IPS-15b (cell line): ENCODE measurements at regions not wholly inside any gene's neighbourhood (a gene's known extent, or its start where the extent isn't known, plus 50 kb on each side); places are given as distances from the start of the nearest gene placed in this dataset.

Source experiments
- H3K27me3 ChIP-seq: one replicate; pipeline ENCODE4 v1.6.1; 2013; ENCODE audit warnings: low read length; ENCODE audit not compliant: control insufficient read depth, insufficient read depth
- H3K36me3 ChIP-seq: one replicate; pipeline ENCODE4 v1.6.1; 2013; ENCODE audit warnings: low read length; ENCODE audit not compliant: control insufficient read depth, insufficient read depth
- H3K4me1 ChIP-seq: one replicate; pipeline ENCODE4 v1.6.1; 2013; ENCODE audit warnings: mild to moderate bottlenecking, low read length; ENCODE audit not compliant: control insufficient read depth, insufficient read depth
- H3K4me3 ChIP-seq: one replicate; pipeline ENCODE4 v1.5.1; 2013; ENCODE audit warnings: low read depth, low read length
- H3K9ac ChIP-seq: one replicate; pipeline ENCODE4 v1.6.1; 2013; ENCODE audit warnings: low read depth, mild to moderate bottlenecking, low read length
- H3K9me3 ChIP-seq: one replicate; pipeline ENCODE4 v1.6.1; 2013; ENCODE audit warnings: mild to moderate bottlenecking, low read length; ENCODE audit not compliant: control insufficient read depth, insufficient read depth

GRCh38 chr20:50286174-50286511 is 95.5 kb downstream of the CEBPB start:
- H3K27me3 ChIP-seq: no peaks in the 10 kb centered on the region
- no peaks in the 10 kb centered on the region for H3K9me3 ChIP-seq
- no peaks in the 10 kb centered on the region for H3K36me3 ChIP-seq
- H3K4me1 ChIP-seq: no peaks in the 10 kb centered on the region
- H3K4me3 ChIP-seq: no peak overlapping the region
- peak overlapping the region; percentile 47 for H3K9ac ChIP-seq

GRCh38 chr20:50286609-50287008 is 96.0 kb downstream of the CEBPB start:
- no peaks in the 10 kb centered on the region for H3K9me3 ChIP-seq
- H3K36me3 ChIP-seq: no peaks in the 10 kb centered on the region
- H3K4me1 ChIP-seq: no peaks in the 10 kb centered on the region
- H3K9ac ChIP-seq: no peak overlapping the region
- no peak overlapping the region for H3K4me3 ChIP-seq
- no peaks in the 10 kb centered on the region for H3K27me3 ChIP-seq

GRCh38 chr20:50287512-50287911 is 96.9 kb downstream of the CEBPB start:
- no peaks in the 10 kb centered on the region for H3K4me1 ChIP-seq
- H3K9me3 ChIP-seq: no peaks in the 10 kb centered on the region
- H3K27me3 ChIP-seq: no peaks in the 10 kb centered on the region
- no peaks in the 10 kb centered on the region for H3K36me3 ChIP-seq
- no peak overlapping the region for H3K4me3 ChIP-seq
- H3K9ac ChIP-seq: no peak overlapping the region

- no peak overlapping the region for H3K9ac ChIP-seq
- H3K4me1 ChIP-seq: no peaks in the 10 kb centered on the region
- H3K9me3 ChIP-seq: no peaks in the 10 kb centered on the region
- H3K4me3 ChIP-seq: no peak overlapping the region
- no peaks in the 10 kb centered on the region for H3K27me3 ChIP-seq
- no peaks in the 10 kb centered on the region for H3K36me3 ChIP-seq
These were observed 97.5 kb downstream of the CEBPB start for GRCh38 chr20:50288128-50288623.

DNA sequence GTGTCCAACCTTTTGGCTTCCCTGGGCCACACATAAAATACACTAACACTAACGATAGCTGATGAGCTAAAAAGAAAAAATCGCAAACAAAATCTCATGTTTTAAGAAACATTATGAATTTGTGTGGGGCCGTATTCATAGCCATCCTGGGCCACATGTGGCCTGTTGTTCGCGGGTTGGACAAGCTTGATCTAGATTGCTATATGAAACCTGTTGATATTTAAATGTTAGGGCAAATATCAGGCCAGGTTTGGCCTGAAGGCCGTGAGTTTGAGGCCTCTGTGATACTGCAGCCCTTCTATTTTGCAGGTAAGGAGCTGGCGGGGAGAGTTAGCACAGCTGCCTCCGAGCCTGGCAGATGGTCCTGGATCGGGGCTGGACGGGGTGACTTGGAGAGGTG is 99.0 kb downstream of the CEBPB start:
- H3K27me3 ChIP-seq: no peaks in the 10 kb centered on the region

GRCh38 chr20:50290112-50290511 is 99.5 kb downstream of the CEBPB start:
- H3K9me3 ChIP-seq: no peaks in the 10 kb centered on the region
- no peak overlapping the region for H3K4me3 ChIP-seq
- H3K9ac ChIP-seq: no peak overlapping the region
- H3K27me3 ChIP-seq: no peaks in the 10 kb centered on the region
- no peaks in the 10 kb centered on the region for H3K36me3 ChIP-seq
- no peaks in the 10 kb centered on the region for H3K4me1 ChIP-seq

More for the DNA sequence above, 99.0 kb downstream of the CEBPB start:
- H3K4me3 ChIP-seq: no peak overlapping the region
- no peak overlapping the region for H3K9ac ChIP-seq
- H3K36me3 ChIP-seq: no peaks in the 10 kb centered on the region
- no peaks in the 10 kb centered on the region for H3K9me3 ChIP-seq
- H3K4me1 ChIP-seq: no peaks in the 10 kb centered on the region

GRCh38 chr20:50290808-50291207 is 100.2 kb downstream of the CEBPB start:
- Histone ChIP-seq H3K9me3 (no peaks in the 10 kb centered on the region), H3K9ac (no peak overlapping the region), H3K4me1 (no peaks in the 10 kb centered on the region), H3K36me3 (no peaks in the 10 kb centered on the region), H3K27me3 (no peaks in the 10 kb centered on the region), H3K4me3 (no peak overlapping the region)

GRCh38 chr20:50291254-50292078 is 100.8 kb downstream of the CEBPB start:
- H3K36me3 ChIP-seq: no peaks in the 10 kb centered on the region
- H3K4me1 ChIP-seq: no peaks in the 10 kb centered on the region
- H3K9me3 ChIP-seq: no peaks in the 10 kb centered on the region
- no peaks in the 10 kb centered on the region for H3K27me3 ChIP-seq
- H3K4me3 ChIP-seq: no peak overlapping the region
- no peak overlapping the region for H3K9ac ChIP-seq

GRCh38 chr20:50292079-50292590 is 101.5 kb downstream of the CEBPB start:
- no peaks in the 10 kb centered on the region for H3K9me3 ChIP-seq
- no peaks in the 10 kb centered on the region for H3K27me3 ChIP-seq
- no peaks in the 10 kb centered on the region for H3K4me1 ChIP-seq
- no peak overlapping the region for H3K9ac ChIP-seq
- H3K36me3 ChIP-seq: no peaks in the 10 kb centered on the region
- no peak overlapping the region for H3K4me3 ChIP-seq

DNA sequence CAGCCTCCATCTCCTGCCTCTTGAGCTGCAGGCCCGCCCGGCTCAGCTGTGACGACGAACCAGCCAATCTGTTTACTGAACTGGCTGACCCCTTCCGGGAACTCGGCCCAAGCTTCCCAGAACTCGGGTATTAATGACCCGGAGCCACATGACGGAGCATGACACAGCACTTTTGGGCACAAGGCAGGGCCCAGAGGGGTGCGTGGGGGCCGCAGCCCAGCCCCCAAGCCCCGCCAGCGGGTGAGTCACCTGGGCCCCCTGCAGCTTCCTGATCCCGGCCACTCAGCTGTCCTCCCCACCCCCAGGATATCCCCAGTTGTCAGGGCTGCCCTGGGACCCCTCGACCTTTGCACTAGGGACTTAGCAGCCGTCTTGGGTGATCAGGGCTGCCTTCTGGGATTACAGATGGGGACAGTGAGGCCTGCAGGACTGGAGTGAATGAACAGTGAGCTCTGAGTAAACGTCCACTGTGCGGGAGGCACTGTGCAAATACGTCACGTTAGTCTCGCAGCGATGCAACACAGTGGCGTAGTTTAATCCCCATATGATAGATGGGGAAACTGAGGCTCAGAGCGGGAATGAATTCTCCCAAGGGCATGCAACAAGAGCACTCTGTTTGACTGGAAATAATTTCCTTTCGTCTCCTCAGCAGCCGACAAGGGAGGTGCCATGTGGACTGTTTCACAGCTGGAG is 102.1 kb downstream of the CEBPB start:
- H3K4me3 ChIP-seq: no peak overlapping the region
- H3K27me3 ChIP-seq: no peaks in the 10 kb centered on the region
- H3K9me3 ChIP-seq: no peaks in the 10 kb centered on the region
- H3K4me1 ChIP-seq: no peaks in the 10 kb centered on the region
- no peaks in the 10 kb centered on the region for H3K36me3 ChIP-seq
- H3K9ac ChIP-seq: no peak overlapping the region

DNA sequence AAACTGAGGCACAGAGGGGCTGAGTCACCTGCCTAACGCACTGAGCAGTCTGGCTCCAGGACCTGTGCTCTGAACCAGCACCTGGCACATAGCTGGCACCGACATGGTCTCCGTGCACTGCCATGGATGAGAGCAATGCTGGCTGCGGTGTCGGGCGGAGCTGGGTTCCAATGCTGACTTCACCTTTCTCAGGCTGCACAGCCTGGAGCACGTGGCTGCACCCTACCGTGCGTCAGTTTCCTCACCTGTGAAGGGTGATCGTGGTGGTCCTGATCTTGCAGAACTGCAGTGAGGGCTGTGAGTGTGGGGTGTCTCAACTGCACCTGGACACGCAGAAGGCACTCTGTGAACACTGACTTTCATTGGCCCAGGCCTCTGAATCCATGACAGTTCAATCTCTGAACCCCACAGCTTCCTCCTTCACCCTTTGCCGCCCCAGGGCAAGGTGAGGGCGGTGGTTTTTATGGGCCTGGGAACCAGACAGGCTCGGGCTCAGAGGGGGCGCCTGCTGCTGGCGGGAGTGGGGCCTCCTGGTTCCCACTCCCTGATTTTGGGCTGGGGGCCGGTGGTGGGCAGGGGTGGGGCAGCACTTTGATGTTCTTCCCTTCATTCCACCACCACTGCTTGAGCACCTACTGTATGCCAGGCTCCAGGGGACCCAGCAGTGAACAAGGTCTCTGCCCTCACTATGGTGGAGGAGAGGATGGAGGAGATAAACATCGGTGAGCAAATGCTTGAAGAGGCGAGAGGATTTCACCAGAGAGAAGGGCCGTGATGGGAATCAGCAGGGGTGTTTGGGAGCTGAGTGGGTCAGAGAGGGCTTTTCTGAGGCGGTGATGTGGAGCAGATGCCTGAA is 102.9 kb downstream of the CEBPB start:
- Histone ChIP-seq H3K9ac (no peak overlapping the region), H3K4me3 (no peak overlapping the region), H3K36me3 (no peaks in the 10 kb centered on the region), H3K9me3 (no peaks in the 10 kb centered on the region), H3K27me3 (no peaks in the 10 kb centered on the region), H3K4me1 (no peaks in the 10 kb centered on the region)
